HCT116 (cell line): ENCODE measurements at regions not wholly inside any gene's neighbourhood (a gene's known extent, or its start where the extent isn't known, plus 50 kb on each side); places are given as distances from the start of the nearest gene placed in this dataset.

Source experiments
- ATAC-seq: fragments of 200-7000 bp; cut with Tn5 transposase; 2 replicates; pipeline ENCODE4 v1.9.1; 2020; ENCODE audit warnings: mild to moderate bottlenecking, moderate library complexity
- BruUV-seq: library from RNA; stranded (reverse); fragments of 400-500 nt; replicated peaks from 2 replicates; lab custom pipeline; 2021; lab: Mats Ljungman, UMichigan
- CTCF ChIA-PET: fragments of 300-600 bp; sonication (Branson Sonifier 250); formaldehyde crosslinking; loops from one replicate; lab custom pipeline; 2021; ENCODE audit warnings: antibody characterized with exemption; lab: Charles Lee
- POLR2A ChIA-PET: fragments of 300-600, 350-600 bp; sonication (Branson Sonifier 250); formaldehyde crosslinking; loops from one replicate; lab custom pipeline; 2021; ENCODE audit warnings: antibody characterized with exemption; lab: Charles Lee
- RAD21 ChIA-PET, 2 experiments: fragments of 300-600 bp; sonication (Branson Sonifier 250); formaldehyde crosslinking; loops; one replicate each; lab custom pipeline; 2023; ENCODE audit warnings: low total read pairs in 2 of 2; ENCODE audit not compliant: uncharacterized antibody in 2 of 2, unreplicated experiment in 2 of 2, low non-redundant PET in 1 of 2; lab: Charles Lee
- DNase-seq: peaks from one replicate; pipeline ENCODE4 v3.0.0-alpha.2; 2010; ENCODE audit warnings: low read depth, low spot score
- H2AFZ ChIP-seq: fragments of 200-600 bp; shearing (Covaris generic), sonication (generic); 2 replicates; pipeline ENCODE4 v1.6.1; 2017; ENCODE audit warnings: low read depth, mixed run types, mixed read lengths, antibody characterized with exemption, low read length; ENCODE audit not compliant: poor library complexity, severe bottlenecking
- H3K27ac ChIP-seq: 2 replicates; pipeline ENCODE4 v1.5.1; 2012; ENCODE audit warnings: low read depth, low read length
- H3K27me3 ChIP-seq: fragments of 200-600 bp; sonication (generic); 2 replicates; pipeline ENCODE4 v1.6.1; 2016; ENCODE audit warnings: mixed run types, low read length, mixed read lengths; ENCODE audit not compliant: insufficient read depth
- H3K36me3 ChIP-seq, 2 experiments: fragments of 200-500 bp in 1 of 2; fragments of 200-600 bp in 1 of 2; sonication (Bioruptor generic) in 1 of 2; sonication (generic) in 1 of 2; 2 replicates each; pipeline versions ENCODE4 v1.5.1 to v1.6.1; 2014 to 2016; ENCODE audit warnings: low read length in 2 of 2, inconsistent platforms in 1 of 2, mixed read lengths in 1 of 2, mixed run types in 1 of 2; ENCODE audit not compliant: insufficient read depth in 2 of 2, control insufficient read depth in 1 of 2
- H3K4me1 ChIP-seq, 2 experiments: fragments of 200-600 bp in 1 of 2; sonication (generic) in 1 of 2; 2 replicates each; pipeline versions ENCODE4 v1.5.1 to v1.6.1; 2012 to 2017; ENCODE audit warnings: low read length in 2 of 2, inconsistent platforms in 1 of 2, mild to moderate bottlenecking in 1 of 2, mixed read lengths in 1 of 2, mixed run types in 1 of 2, moderate library complexity in 1 of 2; ENCODE audit not compliant: insufficient read depth in 2 of 2, control insufficient read depth in 1 of 2
- H3K4me2 ChIP-seq: fragments of 200-600 bp; sonication (generic); 2 replicates; pipeline ENCODE4 v1.6.1; 2017; ENCODE audit warnings: mixed run types, low read length, mixed read lengths
- H3K4me3 ChIP-seq, 2 experiments: fragments of 200-600 bp in 1 of 2; sonication (generic) in 1 of 2; replicated peaks in 1 of 2; 2 replicates each; pipeline ENCODE4 v1.5.1; 2011 to 2016; ENCODE audit warnings: low read length in 2 of 2, control low read depth in 1 of 2, low read depth in 1 of 2, mild to moderate bottlenecking in 1 of 2, mixed read lengths in 1 of 2, mixed run types in 1 of 2
- H3K79me2 ChIP-seq: fragments of 200-600 bp; sonication (generic); 2 replicates; pipeline ENCODE4 v1.6.1; 2017; ENCODE audit warnings: mild to moderate bottlenecking, mixed run types, low read length, moderate library complexity, mixed read lengths; ENCODE audit not compliant: insufficient read depth
- H3K9ac ChIP-seq: fragments of 200-600 bp; sonication (generic); 2 replicates; pipeline ENCODE4 v1.6.1; 2016; ENCODE audit warnings: low read length, mixed read lengths
- H3K9me2 ChIP-seq: fragments of 200-600 bp; sonication (generic), shearing (Covaris generic); 2 replicates; pipeline ENCODE4 v1.6.1; 2017; ENCODE audit warnings: mixed run types, mild to moderate bottlenecking, moderate library complexity; ENCODE audit not compliant: insufficient read depth
- H3K9me3 ChIP-seq, 2 experiments: fragments of 200-500 bp in 1 of 2; fragments of 200-600 bp in 1 of 2; sonication (Bioruptor generic) in 1 of 2; sonication (generic) in 1 of 2; 2 replicates each; pipeline ENCODE4 v1.6.1; 2014 to 2017; ENCODE audit warnings: low read length in 2 of 2, mixed read lengths in 2 of 2, inconsistent platforms in 1 of 2, low read depth in 1 of 2, mild to moderate bottlenecking in 1 of 2, mixed run types in 1 of 2, moderate library complexity in 1 of 2; ENCODE audit not compliant: control insufficient read depth in 1 of 2, insufficient read depth in 1 of 2
- H4K20me1 ChIP-seq: fragments of 200-600 bp; sonication (generic), shearing (Covaris generic); 2 replicates; pipeline ENCODE4 v1.6.1; 2017; ENCODE audit warnings: mixed run types, mild to moderate bottlenecking, moderate library complexity; ENCODE audit not compliant: insufficient read depth
- CBX3 ChIP-seq: IDR thresholded peaks from 2 replicates; pipeline ENCODE4 v1.6.1; 2012; ENCODE audit warnings: low read depth
- CEBPB ChIP-seq: IDR thresholded peaks from 2 replicates; pipeline ENCODE4 v1.6.1; 2012; ENCODE audit warnings: low read depth
- EGR1 ChIP-seq: IDR thresholded peaks from 2 replicates; pipeline ENCODE4 v1.6.1; 2012; ENCODE audit warnings: low read depth
- ELF1 ChIP-seq: IDR thresholded peaks from 2 replicates; pipeline ENCODE4 v1.6.1; 2012; ENCODE audit warnings: low read depth, borderline replicate concordance
- EZH2phosphoT487 ChIP-seq: fragments of 200-600 bp; IDR thresholded peaks from 2 replicates; pipeline ENCODE4 v1.6.1; 2018; ENCODE audit warnings: antibody characterized with exemption, borderline replicate concordance
- FOSL1 ChIP-seq: IDR thresholded peaks from 2 replicates; pipeline ENCODE4 v1.6.1; 2012; ENCODE audit warnings: low read depth
- JUND ChIP-seq: IDR thresholded peaks from 2 replicates; pipeline ENCODE4 v1.6.1; 2012
- MAX ChIP-seq: IDR thresholded peaks from 2 replicates; pipeline ENCODE4 v1.6.1; 2012
- POLR2A ChIP-seq: IDR thresholded peaks from 2 replicates; pipeline ENCODE4 v1.7.0; 2011; ENCODE audit warnings: borderline replicate concordance; ENCODE audit not compliant: insufficient read depth, insufficient read length; ENCODE audit errors: extremely low read depth
- POLR2AphosphoS5 ChIP-seq: IDR thresholded peaks from 2 replicates; pipeline ENCODE4 v1.6.1; 2011; ENCODE audit warnings: mild to moderate bottlenecking, low read depth, low read length, moderate library complexity
- SIN3A ChIP-seq: IDR thresholded peaks from 2 replicates; pipeline ENCODE4 v1.6.1; 2012; ENCODE audit warnings: low read depth
- SP1 ChIP-seq: IDR thresholded peaks from 2 replicates; pipeline ENCODE4 v1.6.1; 2012; ENCODE audit warnings: low read depth
- SRF ChIP-seq: IDR thresholded peaks from 2 replicates; pipeline ENCODE4 v1.6.1; 2012; ENCODE audit warnings: low read depth
- TCF7L2 ChIP-seq: IDR thresholded peaks from 2 replicates; pipeline ENCODE4 v1.7.0; 2011; ENCODE audit warnings: borderline replicate concordance, inconsistent platforms; ENCODE audit not compliant: insufficient read depth, insufficient read length; ENCODE audit errors: extremely low read depth
- YY1 ChIP-seq: IDR thresholded peaks from 2 replicates; pipeline ENCODE4 v1.6.1; 2011; ENCODE audit warnings: low read length, low read depth, moderate library complexity, mild to moderate bottlenecking; ENCODE audit not compliant: insufficient replicate concordance; ENCODE audit errors: extremely low read depth
- ZFX ChIP-seq: fragments of 450-650 bp; IDR thresholded peaks from 2 replicates; pipeline ENCODE4 v1.6.1; 2017
- ZNF274 ChIP-seq: fragments of 200-500 bp; sonication (Bioruptor generic); IDR thresholded peaks from 2 replicates; pipeline ENCODE4 v1.6.1; 2014; ENCODE audit warnings: mild to moderate bottlenecking, low read depth, low read length, inconsistent platforms
- intact Hi-C: fragments of 100-400 bp; cut with micrococcal nuclease; formaldehyde crosslinking; loops from 2 replicates; pipeline ENCODE4 v1.10.0; 2022
- TF ChIP-seq, protein P1 (sequence below): IDR thresholded peaks from 2 replicates; pipeline ENCODE4 v1.6.1; 2012; ENCODE audit warnings: low read depth
- TF ChIP-seq, protein P2 (sequence below): IDR thresholded peaks from 2 replicates; pipeline ENCODE4 v1.6.1; 2012

GRCh38 chr5:32852976-32853375 lies 141.9 kb downstream of the NPR3 start (continued):
- TF ChIP-seq, protein P1, sequence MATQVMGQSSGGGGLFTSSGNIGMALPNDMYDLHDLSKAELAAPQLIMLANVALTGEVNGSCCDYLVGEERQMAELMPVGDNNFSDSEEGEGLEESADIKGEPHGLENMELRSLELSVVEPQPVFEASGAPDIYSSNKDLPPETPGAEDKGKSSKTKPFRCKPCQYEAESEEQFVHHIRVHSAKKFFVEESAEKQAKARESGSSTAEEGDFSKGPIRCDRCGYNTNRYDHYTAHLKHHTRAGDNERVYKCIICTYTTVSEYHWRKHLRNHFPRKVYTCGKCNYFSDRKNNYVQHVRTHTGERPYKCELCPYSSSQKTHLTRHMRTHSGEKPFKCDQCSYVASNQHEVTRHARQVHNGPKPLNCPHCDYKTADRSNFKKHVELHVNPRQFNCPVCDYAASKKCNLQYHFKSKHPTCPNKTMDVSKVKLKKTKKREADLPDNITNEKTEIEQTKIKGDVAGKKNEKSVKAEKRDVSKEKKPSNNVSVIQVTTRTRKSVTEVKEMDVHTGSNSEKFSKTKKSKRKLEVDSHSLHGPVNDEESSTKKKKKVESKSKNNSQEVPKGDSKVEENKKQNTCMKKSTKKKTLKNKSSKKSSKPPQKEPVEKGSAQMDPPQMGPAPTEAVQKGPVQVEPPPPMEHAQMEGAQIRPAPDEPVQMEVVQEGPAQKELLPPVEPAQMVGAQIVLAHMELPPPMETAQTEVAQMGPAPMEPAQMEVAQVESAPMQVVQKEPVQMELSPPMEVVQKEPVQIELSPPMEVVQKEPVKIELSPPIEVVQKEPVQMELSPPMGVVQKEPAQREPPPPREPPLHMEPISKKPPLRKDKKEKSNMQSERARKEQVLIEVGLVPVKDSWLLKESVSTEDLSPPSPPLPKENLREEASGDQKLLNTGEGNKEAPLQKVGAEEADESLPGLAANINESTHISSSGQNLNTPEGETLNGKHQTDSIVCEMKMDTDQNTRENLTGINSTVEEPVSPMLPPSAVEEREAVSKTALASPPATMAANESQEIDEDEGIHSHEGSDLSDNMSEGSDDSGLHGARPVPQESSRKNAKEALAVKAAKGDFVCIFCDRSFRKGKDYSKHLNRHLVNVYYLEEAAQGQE: no peak

DNA sequence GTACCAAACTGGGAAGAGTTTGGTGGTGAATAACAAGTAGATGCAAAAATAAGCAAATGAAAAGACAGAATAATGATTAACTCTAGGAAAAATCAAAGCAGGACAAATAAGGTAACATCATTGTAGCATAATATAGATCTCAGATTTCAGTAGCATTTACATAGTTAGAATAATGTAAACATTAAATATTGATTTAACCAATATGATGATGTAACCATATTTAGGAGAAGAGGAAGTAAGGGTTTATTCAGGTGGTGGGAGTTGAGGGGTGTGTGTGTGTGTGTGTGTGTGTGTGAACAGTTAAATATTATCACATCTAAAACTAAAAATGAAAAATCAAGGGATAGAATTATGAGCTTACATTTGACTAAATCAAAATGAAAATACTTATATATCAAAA lies 143.4 kb downstream of the NPR3 start:
- DNase-seq (no peak), ATAC-seq (no peak)
- TF ChIP-seq EZH2phosphoT487 (no peak), SIN3A (no peak), FOSL1 (no peak), MAX (no peak), SRF (no peak), POLR2A (no peak), TCF7L2 (no peak), EGR1 (no peak), CBX3 (no peak), POLR2AphosphoS5 (no peak), SP1 (no peak), CEBPB (no peak), JUND (no peak), ZFX (no peak), ELF1 (no peak), YY1 (no peak), ZNF274 (no peak)
- TF ChIP-seq, protein P2, sequence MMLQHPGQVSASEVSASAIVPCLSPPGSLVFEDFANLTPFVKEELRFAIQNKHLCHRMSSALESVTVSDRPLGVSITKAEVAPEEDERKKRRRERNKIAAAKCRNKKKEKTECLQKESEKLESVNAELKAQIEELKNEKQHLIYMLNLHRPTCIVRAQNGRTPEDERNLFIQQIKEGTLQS: no peak
- TF ChIP-seq, protein P1: no peak
- Histone ChIP-seq H3K79me2 (no peaks in the 10 kb centered on the region), H3K36me3 (no peaks in the 10 kb centered on the region), H3K9me3 (no peaks in the 10 kb centered on the region), H3K27me3 (no peaks in the 10 kb centered on the region), H3K4me2 (no peak overlapping the region), H3K9me2 (no peaks in the 10 kb centered on the region), H4K20me1 (no peaks in the 10 kb centered on the region), H3K9ac (no peak overlapping the region), H2AFZ (no peak overlapping the region), H3K4me3 (no peak overlapping the region), H3K4me1 (no peaks in the 10 kb centered on the region), H3K27ac (no peak overlapping the region)
- intact Hi-C loops: no loop called here
- ChIA-PET RAD21 (no interaction called here), CTCF (no interaction called here), POLR2A (no interaction called here)
- no TSS peak for BruUV-seq
